IMR-90 (cell line): ENCODE measurements at regions not wholly inside any gene's neighbourhood (a gene's known extent, or its start where the extent isn't known, plus 50 kb on each side); places are given as distances from the start of the nearest gene placed in this dataset.

Experiments
- ATAC-seq: fragments of 200-7000 bp; cut with Tn5 transposase; 2 replicates; pipeline ENCODE4 v1.9.1; 2020; ENCODE audit warnings: low read depth, mild to moderate bottlenecking, moderate library complexity
- BruUV-seq: library from RNA; stranded (reverse); fragments of 400-500 nt; replicated peaks from 2 replicates; lab custom pipeline; 2021; lab: Mats Ljungman, UMichigan
- CTCF ChIA-PET: fragments of 300-600 bp; formaldehyde crosslinking; extraction: SDS; loops from one replicate; lab custom pipeline; 2021; ENCODE audit warnings: antibody characterized with exemption; lab: Yijun Ruan, JAX
- POLR2A ChIA-PET: fragments of 300-600 bp; sonication (Branson Sonifier 250); formaldehyde crosslinking; loops from one replicate; lab custom pipeline; 2022; ENCODE audit warnings: antibody characterized with exemption; ENCODE audit not compliant: unreplicated experiment; lab: Charles Lee
- DNase-seq: peaks from one replicate; pipeline ENCODE4 v3.0.0; 2013
- H2AFZ ChIP-seq: replicated peaks from 2 replicates; pipeline ENCODE3; 2013; ENCODE audit warnings: low read length, mild to moderate bottlenecking; ENCODE audit not compliant: poor library complexity
- H2AK5ac ChIP-seq: 2 replicates; pipeline ENCODE4 v1.6.1; 2013; ENCODE audit warnings: low read depth, low read length, inconsistent platforms
- H2AK9ac ChIP-seq: replicated peaks from 2 replicates; pipeline ENCODE3; 2013; ENCODE audit warnings: mild to moderate bottlenecking, low read depth, low read length, moderate library complexity; ENCODE audit not compliant: poor library complexity
- H2BK120ac ChIP-seq: 2 replicates; pipeline ENCODE4 v1.6.1; 2013; ENCODE audit warnings: low read depth, low read length, inconsistent platforms
- H2BK15ac ChIP-seq: 3 replicates; pipeline ENCODE4 v1.6.1; 2013; ENCODE audit warnings: low read depth, low read length, inconsistent platforms
- H2BK20ac ChIP-seq: 2 replicates; pipeline ENCODE4 v1.6.1; 2013; ENCODE audit warnings: low read depth, mild to moderate bottlenecking, inconsistent platforms, low read length, moderate library complexity
- H2BK5ac ChIP-seq: 2 replicates; pipeline ENCODE4 v1.6.1; 2013; ENCODE audit warnings: mild to moderate bottlenecking, low read depth, low read length, inconsistent platforms; ENCODE audit not compliant: poor library complexity, severe bottlenecking
- H3K14ac ChIP-seq: replicated peaks from 2 replicates; pipeline ENCODE4 v1.6.1; 2013; ENCODE audit warnings: low read depth, low read length, inconsistent platforms
- H3K18ac ChIP-seq: 2 replicates; pipeline ENCODE4 v1.6.1; 2013; ENCODE audit warnings: low read depth, low read length, control low read depth
- H3K23ac ChIP-seq: 2 replicates; pipeline ENCODE4 v1.6.1; 2013; ENCODE audit warnings: low read depth, low read length, inconsistent platforms
- H3K27ac ChIP-seq: 2 replicates; pipeline ENCODE4 v1.5.1; 2013; ENCODE audit warnings: mild to moderate bottlenecking, control low read depth, low read length; ENCODE audit not compliant: insufficient read depth
- H3K27me3 ChIP-seq: 2 replicates; pipeline ENCODE4 v1.6.1; 2013; ENCODE audit warnings: low read length; ENCODE audit not compliant: control insufficient read depth, insufficient read depth
- H3K36me3 ChIP-seq: 2 replicates; pipeline ENCODE4 v1.6.1; 2013; ENCODE audit warnings: low read length, mixed read lengths; ENCODE audit not compliant: control insufficient read depth, insufficient read depth
- H3K4ac ChIP-seq: 2 replicates; pipeline ENCODE4 v1.6.1; 2013; ENCODE audit warnings: low read depth, low read length, inconsistent platforms
- H3K4me1 ChIP-seq: 2 replicates; pipeline ENCODE4 v1.6.1; 2013; ENCODE audit warnings: low read length, mixed read lengths; ENCODE audit not compliant: control insufficient read depth, insufficient read depth
- H3K4me2 ChIP-seq: 2 replicates; pipeline ENCODE4 v1.6.1; 2013; ENCODE audit warnings: low read depth, mild to moderate bottlenecking, control low read depth, low read length, moderate library complexity
- H3K4me3 ChIP-seq: 2 replicates; pipeline ENCODE4 v1.5.1; 2013; ENCODE audit warnings: low read depth, mild to moderate bottlenecking, control low read depth, low read length, moderate library complexity; ENCODE audit not compliant: insufficient read depth
- H3K56ac ChIP-seq: 2 replicates; pipeline ENCODE4 v1.6.1; 2013; ENCODE audit warnings: low read length, inconsistent platforms; ENCODE audit not compliant: insufficient read depth; ENCODE audit errors: extremely low read depth
- H3K79me1 ChIP-seq, 2 experiments: 2 replicates each; pipeline ENCODE4 v1.6.1; 2013; ENCODE audit warnings: low read length in 2 of 2, inconsistent platforms in 1 of 2, low read depth in 1 of 2
- H3K9ac ChIP-seq: 2 replicates; pipeline ENCODE4 v1.6.1; 2013; ENCODE audit warnings: low read depth, low read length, control low read depth
- H3K9me1 ChIP-seq: 2 replicates; pipeline ENCODE4 v1.6.1; 2013; ENCODE audit warnings: low read length, inconsistent platforms; ENCODE audit not compliant: insufficient read depth
- H3K9me3 ChIP-seq: 2 replicates; pipeline ENCODE4 v1.6.1; 2013; ENCODE audit warnings: low read length; ENCODE audit not compliant: control insufficient read depth, insufficient read depth
- H4K20me1 ChIP-seq: 2 replicates; pipeline ENCODE4 v1.6.1; 2013; ENCODE audit warnings: low read length, inconsistent platforms; ENCODE audit not compliant: insufficient read depth
- H4K5ac ChIP-seq: 2 replicates; pipeline ENCODE4 v1.6.1; 2013; ENCODE audit warnings: mild to moderate bottlenecking, low read depth, low read length, control low read depth
- H4K8ac ChIP-seq, 2 experiments: 2 replicates each; pipeline ENCODE4 v1.6.1; 2013; ENCODE audit warnings: low read depth in 2 of 2, low read length in 2 of 2, control low read depth in 1 of 2, inconsistent platforms in 1 of 2
- H4K91ac ChIP-seq: 2 replicates; pipeline ENCODE4 v1.6.1; 2013; ENCODE audit warnings: low read depth, low read length, inconsistent platforms; ENCODE audit not compliant: insufficient read depth
- CTCF ChIP-seq: conservative IDR thresholded peaks from 2 replicates; pipeline ENCODE4 v1.5.1; 2012; ENCODE audit warnings: mild to moderate bottlenecking, low read depth, low read length, improper control_type of control experiment
- FOS ChIP-seq: fragments of 150-350 bp; IDR thresholded peaks from 2 replicates; pipeline ENCODE4 v1.6.1; 2016; ENCODE audit warnings: low read depth, low read length
- MXI1 ChIP-seq: IDR thresholded peaks from 2 replicates; pipeline ENCODE4 v1.6.1; 2012; ENCODE audit warnings: low read depth, mild to moderate bottlenecking, low read length, moderate library complexity, borderline replicate concordance
- NFE2L2 ChIP-seq: fragments of 150-350 bp; IDR thresholded peaks from 2 replicates; pipeline ENCODE4 v1.6.1; 2016; ENCODE audit warnings: low read depth, mild to moderate bottlenecking, low read length
- POLR2A ChIP-seq: IDR thresholded peaks from 2 replicates; pipeline ENCODE4 v1.6.1; 2012; ENCODE audit warnings: mild to moderate bottlenecking, low read depth, low read length
- WGBS, 2 experiments: methylation state at CpG; one replicate each; pipeline versions ENCODE4 v1.1.5 to v1.1.7; 2013; ENCODE audit warnings: missing lambda C conversion rate in 2 of 2; ENCODE audit not compliant: insufficient read length in 1 of 2; ENCODE audit errors: extremely low coverage in 2 of 2; 5-methylcytosine and 5-hydroxymethylcytosine counted together
- dilution Hi-C: fragments of 300-500 bp; cut with HindIII; formaldehyde crosslinking; loops from one replicate; pipeline ENCODE4 v1.14.3; 2018; ENCODE audit warnings: low sequenced_read_pairs; ENCODE audit not compliant: unreplicated experiment
- in situ Hi-C: fragments of 300-500 bp; cut with MboI; formaldehyde crosslinking; loops from 3 replicates; pipeline ENCODE4 v1.14.3; 2019; ENCODE audit warnings: low sequenced_read_pairs, inconsistent platforms, mixed read lengths
- intact Hi-C: fragments of 100-400 bp; cut with micrococcal nuclease; formaldehyde crosslinking; loops from 2 replicates; pipeline ENCODE4 v1.10.0; 2022

- ATAC-seq, result no peak
- ChIA-PET CTCF (no interaction called here), POLR2A (no interaction called here)
- Histone ChIP-seq H3K79me1 (no peaks in the 10 kb centered on the region), H3K36me3 (no peaks in the 10 kb centered on the region), H3K9ac (no peak overlapping the region), H4K8ac (no peak overlapping the region), H2BK20ac (no peak overlapping the region), H3K27me3 (no peaks in the 10 kb centered on the region), H3K4me3 (no peak overlapping the region), H3K4ac (no peak overlapping the region), H4K5ac (no peak overlapping the region), H2BK5ac (no peak overlapping the region), H3K27ac (no peak overlapping the region), H3K9me1 (no peaks in the 10 kb centered on the region), H3K23ac (no peak overlapping the region), H4K91ac (no peak overlapping the region), H2BK120ac (no peak overlapping the region), H4K20me1 (no peaks in the 10 kb centered on the region), H2AFZ (no peak overlapping the region), H3K56ac (no peak overlapping the region), H3K18ac (no peak overlapping the region), H3K9me3 (no peaks in the 10 kb centered on the region), H3K4me1 (no peaks in the 10 kb centered on the region), H2BK15ac (no peak overlapping the region), H3K4me2 (no peak overlapping the region), H2AK5ac (no peak overlapping the region), H3K14ac (no peak overlapping the region), H2AK9ac (no peak overlapping the region)
- WGBS, 2 experiments, result no CpG with 5 or more reads among the region's 6 CpGs
- TF ChIP-seq NFE2L2, result no peak
- TF ChIP-seq CTCF, result no peak
- no peak for TF ChIP-seq FOS
- TF ChIP-seq MXI1, result no peak
- TF ChIP-seq POLR2A, result no peak
- dilution Hi-C loops (no loop called here), intact Hi-C loops (no loop called here), in situ Hi-C loops (no loop called here)
- no TSS peak for BruUV-seq
- DNase-seq, result no peak
These were observed 945.1 kb upstream of the PIK3C3 start for GRCh38 chr18:41009926-41010325.
